Keratinocyte (primary cell): ENCODE measurements at regions not wholly inside any gene's neighbourhood (a gene's known extent, or its start where the extent isn't known, plus 50 kb on each side); places are given as distances from the start of the nearest gene placed in this dataset.

ENCODE experiments used
- DNase-seq: peaks from one replicate; pipeline ENCODE4 v3.0.0-alpha.2; 2011; ENCODE audit warnings: low read depth, missing footprints, low spot score
- FAIRE-seq: peaks from 2 replicates; lab custom pipeline; 2011; peaks lifted over from hg19 to GRCh38; lab: Jason Lieb, UNC
- H2AFZ ChIP-seq: 2 replicates; pipeline ENCODE4 v1.6.0; 2012; ENCODE audit warnings: low read length, control low read depth, inconsistent platforms; ENCODE audit not compliant: control insufficient read depth
- H3K27ac ChIP-seq: 2 replicates; pipeline ENCODE4 v1.5.1; 2011; ENCODE audit warnings: low read length; ENCODE audit not compliant: control insufficient read depth, insufficient read depth
- H3K27me3 ChIP-seq: 3 replicates; pipeline ENCODE4 v1.6.0; 2011; ENCODE audit warnings: low read length; ENCODE audit not compliant: control insufficient read depth, insufficient read depth; ENCODE audit errors: extremely low read depth
- H3K36me3 ChIP-seq, 2 experiments: 2 replicates in 1 of 2; 3 replicates in 1 of 2; pipeline ENCODE4 v1.5.1; 2011; ENCODE audit warnings: low read length in 2 of 2, mild to moderate bottlenecking in 1 of 2; ENCODE audit not compliant: control insufficient read depth in 2 of 2, insufficient read depth in 2 of 2; ENCODE audit errors: extremely low read depth in 1 of 2
- H3K4me1 ChIP-seq: 3 replicates; pipeline ENCODE4 v1.5.1; 2011; ENCODE audit warnings: low read length; ENCODE audit not compliant: control insufficient read depth, insufficient read depth; ENCODE audit errors: extremely low read depth
- H3K4me2 ChIP-seq: 3 replicates; pipeline ENCODE4 v1.6.0; 2011; ENCODE audit warnings: low read depth, low read length; ENCODE audit not compliant: control insufficient read depth, insufficient read depth; ENCODE audit errors: extremely low read depth
- H3K4me3 ChIP-seq, 3 experiments: fragments of 200-600 bp in 1 of 3; sonication (generic) in 1 of 3; 2 replicates in 2 of 3; 3 replicates in 1 of 3; pipeline ENCODE4 v1.5.1; 2011 to 2016; ENCODE audit warnings: low read length in 3 of 3, mild to moderate bottlenecking in 3 of 3, control low read depth in 2 of 3, inconsistent platforms in 1 of 3, low read depth in 1 of 3, mixed read lengths in 1 of 3, mixed run types in 1 of 3, moderate library complexity in 1 of 3; ENCODE audit not compliant: control insufficient read depth in 2 of 3, insufficient read depth in 2 of 3; ENCODE audit errors: extremely low read depth in 1 of 3
- H3K79me2 ChIP-seq: 2 replicates; pipeline ENCODE4 v1.6.0; 2012; ENCODE audit warnings: low read length; ENCODE audit not compliant: control insufficient read depth, insufficient read depth
- H3K9ac ChIP-seq: 3 replicates; pipeline ENCODE4 v1.6.0; 2011; ENCODE audit warnings: low read length; ENCODE audit not compliant: control insufficient read depth, insufficient read depth; ENCODE audit errors: extremely low read depth
- H3K9me1 ChIP-seq: 3 replicates; pipeline ENCODE4 v1.6.0; 2011; ENCODE audit warnings: low read length; ENCODE audit not compliant: control insufficient read depth, insufficient read depth; ENCODE audit errors: extremely low read depth
- H3K9me3 ChIP-seq: 2 replicates; pipeline ENCODE4 v1.5.1; 2012; ENCODE audit warnings: low read depth, low read length; ENCODE audit not compliant: control insufficient read depth
- H4K20me1 ChIP-seq: 3 replicates; pipeline ENCODE4 v1.6.0; 2011; ENCODE audit warnings: low read length; ENCODE audit not compliant: control insufficient read depth, insufficient read depth; ENCODE audit errors: extremely low read depth
- EZH2 ChIP-seq: IDR thresholded peaks from one replicate; pipeline ENCODE4 v1.6.1; 2012; ENCODE audit warnings: inconsistent platforms, mild to moderate bottlenecking, low read length, moderate library complexity
- dilution Hi-C: fragments of 300-500 bp; cut with MboI; formaldehyde crosslinking; loops from one replicate; pipeline ENCODE4 v1.7.0; 2020; ENCODE audit warnings: low sequenced_read_pairs; ENCODE audit not compliant: extremely low pct_ligation_motif_present
- TF ChIP-seq, protein P1 (sequence below), 3 experiments: IDR thresholded peaks in 1 of 3; conservative IDR thresholded peaks in 1 of 3; optimal IDR thresholded peaks in 1 of 3; 2 replicates in 2 of 3; 3 replicates in 1 of 3; pipeline versions ENCODE3 to v1.5.1; 2011; ENCODE audit warnings: low read length in 3 of 3, mild to moderate bottlenecking in 3 of 3, moderate library complexity in 2 of 3, control low read depth in 1 of 3, inconsistent platforms in 1 of 3; ENCODE audit not compliant: insufficient read depth in 2 of 3; ENCODE audit errors: extremely low read depth in 1 of 3

DNA sequence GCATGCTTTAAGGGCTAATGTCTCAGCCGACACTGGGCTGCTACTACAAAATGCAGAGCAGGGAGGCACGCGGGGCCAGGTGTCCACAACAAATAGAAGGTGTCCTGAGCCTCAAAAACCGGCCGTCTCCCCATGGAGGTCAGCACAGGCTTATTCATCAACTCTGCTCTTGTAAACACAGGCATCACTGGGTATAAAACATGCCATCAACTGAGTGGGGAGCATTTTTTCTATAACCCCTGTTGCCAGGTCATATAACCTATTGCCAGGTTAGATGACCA is 271.6 kb downstream of the AUH start:
- Histone ChIP-seq H3K79me2 (no peaks in the 10 kb centered on the region), H3K9me1 (no peaks in the 10 kb centered on the region), H3K27me3 (peaks cover 3% of the 10 kb centered on the region), H3K36me3 (no peaks in the 10 kb centered on the region), H3K27ac (no peak overlapping the region), H4K20me1 (no peaks in the 10 kb centered on the region), H3K9me3 (no peaks in the 10 kb centered on the region), H2AFZ (no peak overlapping the region), H3K4me3 (no peak overlapping the region), H3K9ac (no peak overlapping the region), H3K4me2 (no peak overlapping the region), H3K4me1 (no peaks in the 10 kb centered on the region)
- DNase-seq: no peak
- TF ChIP-seq, protein P1, sequence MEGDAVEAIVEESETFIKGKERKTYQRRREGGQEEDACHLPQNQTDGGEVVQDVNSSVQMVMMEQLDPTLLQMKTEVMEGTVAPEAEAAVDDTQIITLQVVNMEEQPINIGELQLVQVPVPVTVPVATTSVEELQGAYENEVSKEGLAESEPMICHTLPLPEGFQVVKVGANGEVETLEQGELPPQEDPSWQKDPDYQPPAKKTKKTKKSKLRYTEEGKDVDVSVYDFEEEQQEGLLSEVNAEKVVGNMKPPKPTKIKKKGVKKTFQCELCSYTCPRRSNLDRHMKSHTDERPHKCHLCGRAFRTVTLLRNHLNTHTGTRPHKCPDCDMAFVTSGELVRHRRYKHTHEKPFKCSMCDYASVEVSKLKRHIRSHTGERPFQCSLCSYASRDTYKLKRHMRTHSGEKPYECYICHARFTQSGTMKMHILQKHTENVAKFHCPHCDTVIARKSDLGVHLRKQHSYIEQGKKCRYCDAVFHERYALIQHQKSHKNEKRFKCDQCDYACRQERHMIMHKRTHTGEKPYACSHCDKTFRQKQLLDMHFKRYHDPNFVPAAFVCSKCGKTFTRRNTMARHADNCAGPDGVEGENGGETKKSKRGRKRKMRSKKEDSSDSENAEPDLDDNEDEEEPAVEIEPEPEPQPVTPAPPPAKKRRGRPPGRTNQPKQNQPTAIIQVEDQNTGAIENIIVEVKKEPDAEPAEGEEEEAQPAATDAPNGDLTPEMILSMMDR (optimal IDR thresholded peaks at IDR 0.05 in 1 of 3, IDR thresholded peaks at IDR 0.05 in 1 of 3, conservative IDR thresholded peaks at IDR 0.05 in 1 of 3; ENCODE audit: extremely low read depth in 1 of 3, insufficient read depth in 2 of 3, low read length in 3 of 3): no peak
- TF ChIP-seq EZH2: no peak
- no peak for FAIRE-seq
- dilution Hi-C loops: no loop called here

DNA sequence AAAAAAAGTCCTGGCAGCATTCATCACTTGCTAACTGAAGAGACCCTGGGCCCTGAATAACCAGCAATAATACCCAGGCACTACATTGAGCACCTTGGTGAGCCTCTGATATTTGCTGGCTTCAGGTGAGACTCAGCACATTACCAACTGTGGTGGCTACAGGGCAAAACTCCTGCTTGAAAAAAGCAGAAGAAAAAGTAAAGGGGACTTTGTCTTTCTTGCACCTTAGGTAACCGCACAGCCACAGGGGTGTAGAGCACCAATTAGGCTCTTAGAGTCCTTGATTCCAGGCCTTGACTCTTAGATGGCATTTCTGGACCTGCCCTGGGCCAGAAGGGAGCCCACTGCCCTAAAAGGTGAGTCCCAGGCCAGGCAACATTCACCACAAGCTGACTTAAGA is 269.5 kb downstream of the AUH start:
- DNase-seq (no peak), FAIRE-seq (no peak)
- TF ChIP-seq, protein P1 (optimal IDR thresholded peaks at IDR 0.05 in 1 of 3, IDR thresholded peaks at IDR 0.05 in 1 of 3, conservative IDR thresholded peaks at IDR 0.05 in 1 of 3; ENCODE audit: extremely low read depth in 1 of 3, insufficient read depth in 2 of 3, low read length in 3 of 3): no peak
- TF ChIP-seq EZH2: no peak
- Histone ChIP-seq H4K20me1 (no peaks in the 10 kb centered on the region), H3K27me3 (peaks cover 11% of the 10 kb centered on the region), H3K4me1 (no peaks in the 10 kb centered on the region), H3K4me2 (no peak overlapping the region), H3K9me1 (no peaks in the 10 kb centered on the region), H3K79me2 (no peaks in the 10 kb centered on the region), H3K36me3 (no peaks in the 10 kb centered on the region), H3K27ac (no peak overlapping the region), H2AFZ (no peak overlapping the region), H3K9me3 (no peaks in the 10 kb centered on the region), H3K4me3 (no peak overlapping the region), H3K9ac (no peak overlapping the region)
- dilution Hi-C loops: no loop called here
